WTC11 (cell line): ENCODE measurements at regions not wholly inside any gene's neighbourhood (a gene's known extent, or its start where the extent isn't known, plus 50 kb on each side); places are given as distances from the start of the nearest gene placed in this dataset.

ENCODE experiments used
- ATAC-seq: fragments of 200-7000 bp; cut with Tn5 transposase; 2 replicates; pipeline ENCODE4 v1.10.0; 2021; ENCODE audit warnings: mild to moderate bottlenecking, moderate library complexity
- CTCF ChIA-PET: fragments of 300-600 bp; sonication (Branson Sonifier 250); formaldehyde crosslinking; loops from one replicate; lab custom pipeline; 2021; ENCODE audit warnings: antibody characterized with exemption; lab: Charles Lee
- POLR2A ChIA-PET: fragments of 350-600 bp; sonication (Branson Sonifier 250); formaldehyde crosslinking; loops from one replicate; lab custom pipeline; 2021; ENCODE audit warnings: antibody characterized with exemption; lab: Charles Lee
- DNase-seq: peaks from one replicate; pipeline ENCODE4 v3.0.0; 2021; ENCODE audit warnings: low spot score
- H3K27ac Mint-ChIP-seq: 2 replicates; pipeline ENCODE4 v1.8.0; 2021; ENCODE audit warnings: mixed read lengths
- H3K27me3 Mint-ChIP-seq: 2 replicates; pipeline ENCODE4 v1.8.0; 2021; ENCODE audit warnings: low read depth, mild to moderate bottlenecking, moderate library complexity, mixed read lengths
- H3K36me3 Mint-ChIP-seq: 2 replicates; pipeline ENCODE4 v1.8.0; 2021; ENCODE audit warnings: mixed read lengths
- H3K4me1 Mint-ChIP-seq: 2 replicates; pipeline ENCODE4 v1.8.0; 2022; ENCODE audit warnings: mixed read lengths
- H3K4me3 Mint-ChIP-seq: 2 replicates; pipeline ENCODE4 v1.8.0; 2021; ENCODE audit warnings: mild to moderate bottlenecking, moderate library complexity, mixed read lengths
- H3K9me3 Mint-ChIP-seq: 2 replicates; pipeline ENCODE4 v1.8.0; 2021; ENCODE audit warnings: mixed read lengths
- ARID4B ChIP-seq: sonication (generic); formaldehyde crosslinking; IDR thresholded peaks from 2 replicates; pipeline ENCODE4 v1.8.0; 2023; ENCODE audit warnings: missing genetic modification reagents, mild to moderate bottlenecking, borderline replicate concordance
- CREM ChIP-seq: sonication (generic); formaldehyde crosslinking; IDR thresholded peaks from 2 replicates; pipeline ENCODE4 v1.8.1; 2022; ENCODE audit warnings: mild to moderate bottlenecking, missing genetic modification reagents, moderate library complexity
- E2F1 ChIP-seq: sonication (generic); formaldehyde crosslinking; IDR thresholded peaks from 2 replicates; pipeline ENCODE4 v1.8.0; 2022; ENCODE audit warnings: mild to moderate bottlenecking, missing genetic modification reagents
- ELF4 ChIP-seq: sonication (generic); formaldehyde crosslinking; IDR thresholded peaks from 2 replicates; pipeline ENCODE4 v1.8.1; 2022; ENCODE audit warnings: low read depth, mild to moderate bottlenecking, moderate library complexity, missing genetic modification reagents
- HMGA2 ChIP-seq: fragments of 250-450 bp; sonication (Bioruptor Pico); IDR thresholded peaks from 2 replicates; pipeline ENCODE4 v1.4.0; 2021; ENCODE audit warnings: mild to moderate bottlenecking, moderate library complexity
- IRF2 ChIP-seq: sonication (generic); formaldehyde crosslinking; IDR thresholded peaks from 2 replicates; pipeline ENCODE4 v1.8.0; 2022; ENCODE audit warnings: low read depth, missing genetic modification reagents, borderline replicate concordance
- JUN ChIP-seq: sonication (generic); formaldehyde crosslinking; IDR thresholded peaks from 2 replicates; pipeline ENCODE4 v1.8.0; 2023; ENCODE audit warnings: mild to moderate bottlenecking, missing genetic modification reagents
- MXD4 ChIP-seq: fragments of 250-450 bp; sonication (Bioruptor Pico); IDR thresholded peaks from 2 replicates; pipeline ENCODE4 v1.8.0; 2021; ENCODE audit warnings: mild to moderate bottlenecking, moderate library complexity, borderline replicate concordance
- NFE2L1 ChIP-seq: sonication (generic); formaldehyde crosslinking; IDR thresholded peaks from 2 replicates; pipeline ENCODE4 v1.8.1; 2023; ENCODE audit warnings: missing genetic modification reagents
- NFYB ChIP-seq: sonication (generic); formaldehyde crosslinking; conservative IDR thresholded peaks from 2 replicates; pipeline ENCODE4 v1.8.0; 2022; ENCODE audit warnings: low read depth, missing genetic modification reagents
- NR3C1 ChIP-seq: sonication (generic); formaldehyde crosslinking; conservative IDR thresholded peaks from 2 replicates; pipeline ENCODE4 v1.8.1; 2023; ENCODE audit warnings: low read depth, mild to moderate bottlenecking, missing genetic modification reagents
- TCF7 ChIP-seq: sonication (generic); formaldehyde crosslinking; IDR thresholded peaks from 2 replicates; pipeline ENCODE4 v1.8.0; 2022; ENCODE audit warnings: mild to moderate bottlenecking, low read depth, missing genetic modification reagents, moderate library complexity
- TEAD4 ChIP-seq: sonication (generic); formaldehyde crosslinking; IDR thresholded peaks from 2 replicates; pipeline ENCODE4 v1.8.0; 2022; ENCODE audit warnings: mild to moderate bottlenecking, missing genetic modification reagents
- TP53 ChIP-seq: sonication (generic); formaldehyde crosslinking; IDR thresholded peaks from 2 replicates; pipeline ENCODE4 v1.8.1; 2023; ENCODE audit warnings: mild to moderate bottlenecking, missing genetic modification reagents
- ZNF219 ChIP-seq: sonication (generic); formaldehyde crosslinking; IDR thresholded peaks from 2 replicates; pipeline ENCODE4 v1.8.0; 2023; ENCODE audit warnings: missing genetic modification reagents, mild to moderate bottlenecking, borderline replicate concordance
- ZNF317 ChIP-seq: sonication (generic); formaldehyde crosslinking; IDR thresholded peaks from 2 replicates; pipeline ENCODE4 v1.8.1; 2023; ENCODE audit warnings: low read depth, mild to moderate bottlenecking, moderate library complexity, missing genetic modification reagents, borderline replicate concordance
- ZNF416 ChIP-seq: fragments of 250-450 bp; sonication (Bioruptor Pico); IDR thresholded peaks from 2 replicates; pipeline ENCODE4 v1.9.0; 2021; ENCODE audit warnings: mild to moderate bottlenecking, inconsistent platforms
- TF ChIP-seq, protein P1 (sequence below): sonication (generic); formaldehyde crosslinking; IDR thresholded peaks from 2 replicates; pipeline ENCODE4 v1.8.0; 2022; ENCODE audit warnings: mild to moderate bottlenecking, missing genetic modification reagents
- TF ChIP-seq, protein P2 (sequence below): sonication (generic); formaldehyde crosslinking; IDR thresholded peaks from 2 replicates; pipeline ENCODE4 v1.8.1; 2022; ENCODE audit warnings: low read depth, mild to moderate bottlenecking, moderate library complexity, missing genetic modification reagents, borderline replicate concordance
- TF ChIP-seq, protein P3 (sequence below): sonication (generic); formaldehyde crosslinking; IDR thresholded peaks from 2 replicates; pipeline ENCODE4 v1.8.1; 2022; ENCODE audit warnings: mild to moderate bottlenecking, missing genetic modification reagents, moderate library complexity, borderline replicate concordance
- TF ChIP-seq, protein P4 (sequence below): fragments of 250-450 bp; sonication (Bioruptor Pico); IDR thresholded peaks from 2 replicates; pipeline ENCODE4 v1.9.0; 2021; ENCODE audit warnings: mild to moderate bottlenecking

DNA sequence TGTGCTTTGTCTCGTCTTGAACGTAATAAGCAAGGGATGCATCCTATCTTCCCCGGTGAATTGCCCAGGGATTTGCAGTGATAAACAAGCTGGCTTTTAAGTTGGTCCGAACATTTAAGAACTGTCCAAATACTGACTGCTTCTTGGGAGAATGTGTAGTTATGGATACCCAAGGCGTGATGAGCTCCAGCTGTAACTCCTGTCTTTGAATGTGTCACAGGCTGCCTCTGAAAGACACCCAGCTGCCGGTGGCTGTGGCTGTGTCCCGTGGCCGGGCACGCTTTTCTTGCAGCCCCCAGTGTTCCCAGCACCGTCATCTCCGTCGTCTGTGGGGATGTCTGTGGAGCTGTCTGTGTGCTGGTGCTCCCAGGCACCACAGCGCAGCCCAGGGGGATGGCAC lies 118.1 kb downstream of the GLRX3 start:
- no peak for TF ChIP-seq TP53
- TF ChIP-seq, protein P1, sequence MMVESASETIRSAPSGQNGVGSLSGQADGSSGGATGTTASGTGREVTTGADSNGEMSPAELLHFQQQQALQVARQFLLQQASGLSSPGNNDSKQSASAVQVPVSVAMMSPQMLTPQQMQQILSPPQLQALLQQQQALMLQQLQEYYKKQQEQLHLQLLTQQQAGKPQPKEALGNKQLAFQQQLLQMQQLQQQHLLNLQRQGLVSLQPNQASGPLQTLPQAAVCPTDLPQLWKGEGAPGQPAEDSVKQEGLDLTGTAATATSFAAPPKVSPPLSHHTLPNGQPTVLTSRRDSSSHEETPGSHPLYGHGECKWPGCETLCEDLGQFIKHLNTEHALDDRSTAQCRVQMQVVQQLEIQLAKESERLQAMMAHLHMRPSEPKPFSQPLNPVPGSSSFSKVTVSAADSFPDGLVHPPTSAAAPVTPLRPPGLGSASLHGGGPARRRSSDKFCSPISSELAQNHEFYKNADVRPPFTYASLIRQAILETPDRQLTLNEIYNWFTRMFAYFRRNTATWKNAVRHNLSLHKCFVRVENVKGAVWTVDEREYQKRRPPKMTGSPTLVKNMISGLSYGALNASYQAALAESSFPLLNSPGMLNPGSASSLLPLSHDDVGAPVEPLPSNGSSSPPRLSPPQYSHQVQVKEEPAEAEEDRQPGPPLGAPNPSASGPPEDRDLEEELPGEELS, result no peak
- TF ChIP-seq ZNF317, result no peak
- TF ChIP-seq NFE2L1 (CRISPR knock-in tag), result no peak
- TF ChIP-seq, protein P2, sequence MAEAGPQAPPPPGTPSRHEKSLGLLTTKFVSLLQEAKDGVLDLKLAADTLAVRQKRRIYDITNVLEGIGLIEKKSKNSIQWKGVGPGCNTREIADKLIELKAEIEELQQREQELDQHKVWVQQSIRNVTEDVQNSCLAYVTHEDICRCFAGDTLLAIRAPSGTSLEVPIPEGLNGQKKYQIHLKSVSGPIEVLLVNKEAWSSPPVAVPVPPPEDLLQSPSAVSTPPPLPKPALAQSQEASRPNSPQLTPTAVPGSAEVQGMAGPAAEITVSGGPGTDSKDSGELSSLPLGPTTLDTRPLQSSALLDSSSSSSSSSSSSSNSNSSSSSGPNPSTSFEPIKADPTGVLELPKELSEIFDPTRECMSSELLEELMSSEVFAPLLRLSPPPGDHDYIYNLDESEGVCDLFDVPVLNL, result no peak
- TF ChIP-seq JUN, result no peak
- no peak for TF ChIP-seq IRF2
- TF ChIP-seq TEAD4 (CRISPR knock-in tag), result no peak
- Mint-ChIP-seq H3K27ac (no peak overlapping the region), H3K9me3 (peaks cover 94% of the 10 kb centered on the region), H3K4me3 (no peak overlapping the region), H3K27me3 (peaks cover 7% of the 10 kb centered on the region), H3K36me3 (peaks cover 75% of the 10 kb centered on the region), H3K4me1 (no peaks in the 10 kb centered on the region)
- DNase-seq (no peak), ATAC-seq (no peak)
- ChIA-PET CTCF (no interaction called here), POLR2A (no interaction called here)

DNA sequence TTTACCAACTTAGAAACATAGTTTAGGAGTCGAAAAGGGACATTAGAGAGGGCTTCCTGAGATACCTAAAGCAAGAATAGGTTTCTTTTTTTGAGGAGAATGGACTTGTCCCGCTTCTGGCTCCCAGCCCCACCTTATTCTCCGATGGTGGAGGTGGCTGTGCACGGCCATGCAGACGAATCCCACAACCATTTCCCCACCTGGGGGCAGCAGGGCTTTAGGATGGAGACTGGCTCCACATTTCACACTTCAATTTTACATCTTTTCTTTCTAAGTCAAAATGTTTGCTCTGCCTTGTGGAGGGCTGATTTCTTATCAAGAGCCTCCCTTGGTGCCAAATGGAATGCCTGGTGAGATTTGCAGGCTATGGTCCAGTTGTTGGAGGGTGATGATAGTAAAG lies 118.5 kb downstream of the GLRX3 start:
- DNase-seq, result no peak
- no peak for ATAC-seq
- ChIA-PET CTCF (no interaction called here), POLR2A (no interaction called here)
- Mint-ChIP-seq H3K4me1 (no peaks in the 10 kb centered on the region), H3K9me3 (peaks cover 94% of the 10 kb centered on the region), H3K36me3 (peaks cover 74% of the 10 kb centered on the region), H3K4me3 (no peak overlapping the region), H3K27ac (no peak overlapping the region), H3K27me3 (peaks cover 7% of the 10 kb centered on the region)
- TF ChIP-seq ZNF219 (CRISPR knock-in tag) (no peak), ELF4 (CRISPR knock-in tag) (no peak), MXD4 (no peak), E2F1 (CRISPR knock-in tag) (no peak), NR3C1 (CRISPR knock-in tag) (no peak), CREM (CRISPR knock-in tag) (no peak), TCF7 (CRISPR knock-in tag) (no peak), ZNF416 (no peak), NFYB (no peak), ARID4B (CRISPR knock-in tag) (no peak), HMGA2 (CRISPR knock-in tag) (no peak)
- TF ChIP-seq, protein P3, sequence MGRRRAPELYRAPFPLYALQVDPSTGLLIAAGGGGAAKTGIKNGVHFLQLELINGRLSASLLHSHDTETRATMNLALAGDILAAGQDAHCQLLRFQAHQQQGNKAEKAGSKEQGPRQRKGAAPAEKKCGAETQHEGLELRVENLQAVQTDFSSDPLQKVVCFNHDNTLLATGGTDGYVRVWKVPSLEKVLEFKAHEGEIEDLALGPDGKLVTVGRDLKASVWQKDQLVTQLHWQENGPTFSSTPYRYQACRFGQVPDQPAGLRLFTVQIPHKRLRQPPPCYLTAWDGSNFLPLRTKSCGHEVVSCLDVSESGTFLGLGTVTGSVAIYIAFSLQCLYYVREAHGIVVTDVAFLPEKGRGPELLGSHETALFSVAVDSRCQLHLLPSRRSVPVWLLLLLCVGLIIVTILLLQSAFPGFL (CRISPR knock-in tag), result no peak
- TF ChIP-seq, protein P1, result no peak
- TF ChIP-seq, protein P4, sequence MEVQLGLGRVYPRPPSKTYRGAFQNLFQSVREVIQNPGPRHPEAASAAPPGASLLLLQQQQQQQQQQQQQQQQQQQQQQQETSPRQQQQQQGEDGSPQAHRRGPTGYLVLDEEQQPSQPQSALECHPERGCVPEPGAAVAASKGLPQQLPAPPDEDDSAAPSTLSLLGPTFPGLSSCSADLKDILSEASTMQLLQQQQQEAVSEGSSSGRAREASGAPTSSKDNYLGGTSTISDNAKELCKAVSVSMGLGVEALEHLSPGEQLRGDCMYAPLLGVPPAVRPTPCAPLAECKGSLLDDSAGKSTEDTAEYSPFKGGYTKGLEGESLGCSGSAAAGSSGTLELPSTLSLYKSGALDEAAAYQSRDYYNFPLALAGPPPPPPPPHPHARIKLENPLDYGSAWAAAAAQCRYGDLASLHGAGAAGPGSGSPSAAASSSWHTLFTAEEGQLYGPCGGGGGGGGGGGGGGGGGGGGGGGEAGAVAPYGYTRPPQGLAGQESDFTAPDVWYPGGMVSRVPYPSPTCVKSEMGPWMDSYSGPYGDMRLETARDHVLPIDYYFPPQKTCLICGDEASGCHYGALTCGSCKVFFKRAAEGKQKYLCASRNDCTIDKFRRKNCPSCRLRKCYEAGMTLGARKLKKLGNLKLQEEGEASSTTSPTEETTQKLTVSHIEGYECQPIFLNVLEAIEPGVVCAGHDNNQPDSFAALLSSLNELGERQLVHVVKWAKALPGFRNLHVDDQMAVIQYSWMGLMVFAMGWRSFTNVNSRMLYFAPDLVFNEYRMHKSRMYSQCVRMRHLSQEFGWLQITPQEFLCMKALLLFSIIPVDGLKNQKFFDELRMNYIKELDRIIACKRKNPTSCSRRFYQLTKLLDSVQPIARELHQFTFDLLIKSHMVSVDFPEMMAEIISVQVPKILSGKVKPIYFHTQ (CRISPR knock-in tag), result no peak
